ENCODE measurements at regions not wholly inside any gene's neighbourhood (a gene's known extent, or its start where the extent isn't known, plus 50 kb on each side); places are given as distances from the start of the nearest gene placed in this dataset.

GRCh38 chr13:66128692-66129269, 1101.4 kb downstream of the PCDH9 start:
- ATAC-seq (no peak), DNase-seq (ENCODE audit: low read depth, low spot score) (no peak)
- Histone ChIP-seq H3K79me2 (ENCODE audit: insufficient read depth, low read length) (no peaks in the 10 kb centered on the region), H3K9ac (ENCODE audit: low read length) (no peak overlapping the region), H3K4me3 (replicated peaks in 1 of 2; ENCODE audit: low read depth in 1 of 2, low read length in 2 of 2) (no peak overlapping the region), H2AFZ (ENCODE audit: low read depth, low read length, poor library complexity, severe bottlenecking) (no peak overlapping the region), H3K36me3 (ENCODE audit: control insufficient read depth in 1 of 2, insufficient read depth in 2 of 2, low read length in 2 of 2) (no peaks in the 10 kb centered on the region), H3K9me3 (ENCODE audit: control insufficient read depth in 1 of 2, insufficient read depth in 1 of 2, low read depth in 1 of 2, low read length in 2 of 2) (no peaks in the 10 kb centered on the region), H3K27ac (ENCODE audit: low read depth, low read length) (no peak overlapping the region), H4K20me1 (ENCODE audit: insufficient read depth) (no peaks in the 10 kb centered on the region), H3K9me2 (ENCODE audit: insufficient read depth) (no peaks in the 10 kb centered on the region), H3K4me2 (ENCODE audit: low read length) (no peak overlapping the region), H3K27me3 (ENCODE audit: insufficient read depth, low read length) (no peaks in the 10 kb centered on the region), H3K4me1 (ENCODE audit: control insufficient read depth in 1 of 2, insufficient read depth in 2 of 2, low read length in 2 of 2) (no peaks in the 10 kb centered on the region)
- BruUV-seq (replicated peaks), result no TSS peak
- intact Hi-C loops (cut with micrococcal nuclease), result no loop called here
- POLR2A ChIA-PET, result no interaction called here
- TF ChIP-seq ZFX (IDR thresholded peaks at IDR 0.05) (no peak), POLR2A (IDR thresholded peaks at IDR 0.05; ENCODE audit: borderline replicate concordance, extremely low read depth, insufficient read depth, insufficient read length) (no peak), ZNF274 (IDR thresholded peaks at IDR 0.05; ENCODE audit: low read depth, low read length) (no peak), MAX (IDR thresholded peaks at IDR 0.05) (no peak)
- CTCF ChIA-PET, result no interaction called here
- RAD21 ChIA-PET (ENCODE audit: low non-redundant PET in 1 of 2, low total read pairs in 2 of 2, uncharacterized antibody in 2 of 2, unreplicated experiment in 2 of 2), result no interaction called here

- ChIA-PET POLR2A (no interaction called here), CTCF (no interaction called here), RAD21 (ENCODE audit: low non-redundant PET in 1 of 2, low total read pairs in 2 of 2, uncharacterized antibody in 2 of 2, unreplicated experiment in 2 of 2) (no interaction called here)
- Histone ChIP-seq H3K36me3 (ENCODE audit: control insufficient read depth in 1 of 2, insufficient read depth in 2 of 2, low read length in 2 of 2) (no peaks in the 10 kb centered on the region), H3K27ac (ENCODE audit: low read depth, low read length) (no peak overlapping the region), H3K79me2 (ENCODE audit: insufficient read depth, low read length) (no peaks in the 10 kb centered on the region), H3K9ac (ENCODE audit: low read length) (no peak overlapping the region), H3K4me1 (ENCODE audit: control insufficient read depth in 1 of 2, insufficient read depth in 2 of 2, low read length in 2 of 2) (no peaks in the 10 kb centered on the region), H4K20me1 (ENCODE audit: insufficient read depth) (no peaks in the 10 kb centered on the region), H3K27me3 (ENCODE audit: insufficient read depth, low read length) (no peaks in the 10 kb centered on the region), H3K9me3 (ENCODE audit: control insufficient read depth in 1 of 2, insufficient read depth in 1 of 2, low read depth in 1 of 2, low read length in 2 of 2) (no peaks in the 10 kb centered on the region), H2AFZ (ENCODE audit: low read depth, low read length, poor library complexity, severe bottlenecking) (no peak overlapping the region), H3K4me2 (ENCODE audit: low read length) (no peak overlapping the region), H3K9me2 (ENCODE audit: insufficient read depth) (no peaks in the 10 kb centered on the region), H3K4me3 (replicated peaks in 1 of 2; ENCODE audit: low read depth in 1 of 2, low read length in 2 of 2) (no peak overlapping the region)
- ATAC-seq (no peak), DNase-seq (ENCODE audit: low read depth, low spot score) (no peak)
- BruUV-seq (replicated peaks), result no TSS peak
- intact Hi-C loops (cut with micrococcal nuclease), result no loop called here
- TF ChIP-seq ZNF274 (IDR thresholded peaks at IDR 0.05; ENCODE audit: low read depth, low read length), result no peak
- no peak for TF ChIP-seq EGR1 (IDR thresholded peaks at IDR 0.05; ENCODE audit: low read depth)
- TF ChIP-seq EZH2phosphoT487 (IDR thresholded peaks at IDR 0.05; ENCODE audit: borderline replicate concordance), result no peak
- TF ChIP-seq ZFX (IDR thresholded peaks at IDR 0.05), result no peak
- TF ChIP-seq ELF1 (IDR thresholded peaks at IDR 0.05; ENCODE audit: borderline replicate concordance, low read depth), result no peak
- no peak for TF ChIP-seq YY1 (IDR thresholded peaks at IDR 0.05; ENCODE audit: extremely low read depth, insufficient replicate concordance, low read depth, low read length)
- TF ChIP-seq CBX3 (IDR thresholded peaks at IDR 0.05; ENCODE audit: low read depth), result no peak
- TF ChIP-seq JUND (IDR thresholded peaks at IDR 0.05), result no peak
- no peak for TF ChIP-seq CTCF (IDR thresholded peaks at IDR 0.05 in 2 of 3, conservative IDR thresholded peaks at IDR 0.05 in 1 of 3; ENCODE audit: borderline replicate concordance in 1 of 3, insufficient read depth in 1 of 3, low read depth in 2 of 3, low read length in 2 of 3)
- no peak for TF ChIP-seq RAD21 (IDR thresholded peaks at IDR 0.05; ENCODE audit: low read depth)
- no peak for TF ChIP-seq SRF (IDR thresholded peaks at IDR 0.05; ENCODE audit: low read depth)
- TF ChIP-seq REST (IDR thresholded peaks at IDR 0.05; ENCODE audit: low read depth), result no peak
Measured at GRCh38 chr13:66128201-66128600, 1101.9 kb downstream of the PCDH9 start.

Data from HCT116 (cell line).